NCI-H1417 treated with DMSO at 0.1 percent for 48 hours (cell line): ENCODE measurements at regions not wholly inside any gene's neighbourhood (a gene's known extent, or its start where the extent isn't known, plus 50 kb on each side); places are given as distances from the start of the nearest gene placed in this dataset.
"Not testable (repeated sequence)": the region's sequence is repeated elsewhere in the genome, so short reads cannot be mapped to it uniquely, and the experiment has no call there.

ENCODE experiments used
- DNase-seq: peaks from one replicate; lab custom pipeline; 2025; lab: John Stamatoyannopoulos, UW

GRCh38 chr12:67716817-67717216, 68.3 kb downstream of the DYRK2 start:
- no peak for DNase-seq

- not testable (repeated sequence) for DNase-seq
Observed at GRCh38 chr12:67719303-67719702, 70.8 kb downstream of the DYRK2 start.

- DNase-seq, result no peak
Observed at GRCh38 chr12:67720351-67720856, 71.9 kb downstream of the DYRK2 start.

GRCh38 chr12:67721248-67721647, 72.7 kb downstream of the DYRK2 start:
- DNase-seq, result no peak

- no peak for DNase-seq
Observed at GRCh38 chr12:67722296-67722695, 73.8 kb downstream of the DYRK2 start.

GRCh38 chr12:67726868-67727267, 78.3 kb downstream of the DYRK2 start:
- DNase-seq, result no peak

- DNase-seq, result no peak
Observed at GRCh38 chr12:67727702-67728666, 79.4 kb downstream of the DYRK2 start.

GRCh38 chr12:67732857-67733256, 84.3 kb downstream of the DYRK2 start:
- no peak for DNase-seq

- DNase-seq, result no peak
Observed at GRCh38 chr12:67735868-67736267, 87.3 kb downstream of the DYRK2 start.

GRCh38 chr12:67740711-67741110, 92.2 kb downstream of the DYRK2 start:
- no peak for DNase-seq

- DNase-seq, result no peak
Observed at GRCh38 chr12:67741270-67741669, 92.7 kb downstream of the DYRK2 start.

- DNase-seq, result no peak
Observed at GRCh38 chr12:67742461-67742860, 93.9 kb downstream of the DYRK2 start.

- no peak for DNase-seq
Observed at GRCh38 chr12:67747869-67748742, 99.6 kb downstream of the DYRK2 start.

GRCh38 chr12:67748743-67749040, 100.1 kb downstream of the DYRK2 start:
- no peak for DNase-seq

- no peak for DNase-seq
Observed at GRCh38 chr12:67750513-67751183, 102.1 kb downstream of the DYRK2 start.

GRCh38 chr12:67751381-67751928, 102.9 kb downstream of the DYRK2 start:
- no peak for DNase-seq

GRCh38 chr12:67752226-67752732, 103.7 kb downstream of the DYRK2 start:
- DNase-seq, result no peak

GRCh38 chr12:67754933-67755697, 106.6 kb downstream of the DYRK2 start:
- no peak for DNase-seq

GRCh38 chr12:67757651-67758050, 109.1 kb downstream of the DYRK2 start:
- no peak for DNase-seq

- DNase-seq, result no peak
Observed at GRCh38 chr12:67758119-67758518, 109.6 kb downstream of the DYRK2 start.

- DNase-seq, result no peak
Observed at GRCh38 chr12:67758521-67758920, 110.0 kb downstream of the DYRK2 start.
